AG09309 (cell line): ENCODE measurements at regions not wholly inside any gene's neighbourhood (a gene's known extent, or its start where the extent isn't known, plus 50 kb on each side); places are given as distances from the start of the nearest gene placed in this dataset.

Experiments
- DNase-seq: peaks from one replicate; pipeline ENCODE4 v3.0.0-alpha.2; 2010; ENCODE audit warnings: low read depth
- H3K4me3 ChIP-seq: 2 replicates; pipeline ENCODE4 v1.5.1; 2011; ENCODE audit warnings: mild to moderate bottlenecking, low read depth, low read length, moderate library complexity; ENCODE audit not compliant: control insufficient read depth
- CTCF ChIP-seq: IDR thresholded peaks from 2 replicates; pipeline ENCODE4 v1.5.1; 2011; ENCODE audit warnings: mild to moderate bottlenecking, low read depth, low read length, inconsistent platforms; ENCODE audit not compliant: insufficient read depth, control insufficient read depth; ENCODE audit errors: missing control alignments

- H3K4me3 ChIP-seq: no peak overlapping the region
- TF ChIP-seq CTCF: no peak
- DNase-seq: no peak
Observed at GRCh38 chr5:2222246-2222992, 339.7 kb upstream of the IRX4 start.

GRCh38 chr5:2221450-2221849, 338.7 kb upstream of the IRX4 start:
- no peak overlapping the region for H3K4me3 ChIP-seq
- no peak for TF ChIP-seq CTCF
- DNase-seq: no peak

- DNase-seq: no peak
- TF ChIP-seq CTCF: no peak
- H3K4me3 ChIP-seq: no peak overlapping the region
Observed at GRCh38 chr5:2220741-2221140, 338.0 kb upstream of the IRX4 start.

- DNase-seq: no peak
- H3K4me3 ChIP-seq: no peak overlapping the region
- no peak for TF ChIP-seq CTCF
Observed at GRCh38 chr5:2219149-2219776, 336.5 kb upstream of the IRX4 start.

GRCh38 chr5:2217219-2217618, 334.5 kb upstream of the IRX4 start:
- DNase-seq: no peak

GRCh38 chr5:2214910-2215590, 332.3 kb upstream of the IRX4 start:
- no peak for TF ChIP-seq CTCF
- no peak for DNase-seq
- no peak overlapping the region for H3K4me3 ChIP-seq

More at GRCh38 chr5:2217219-2217618, 334.5 kb upstream of the IRX4 start:
- no peak for TF ChIP-seq CTCF
- no peak overlapping the region for H3K4me3 ChIP-seq
